HG02973 (cell line): ENCODE measurements at regions not wholly inside any gene's neighbourhood (a gene's known extent, or its start where the extent isn't known, plus 50 kb on each side); places are given as distances from the start of the nearest gene placed in this dataset.

ENCODE experiments used
- ATAC-seq: cut with Tn5 transposase; IDR thresholded peaks from one replicate; pipeline ENCODE4 v1.9.1; 2021; ENCODE audit warnings: moderate library complexity; ENCODE audit not compliant: unreplicated experiment

DNA sequence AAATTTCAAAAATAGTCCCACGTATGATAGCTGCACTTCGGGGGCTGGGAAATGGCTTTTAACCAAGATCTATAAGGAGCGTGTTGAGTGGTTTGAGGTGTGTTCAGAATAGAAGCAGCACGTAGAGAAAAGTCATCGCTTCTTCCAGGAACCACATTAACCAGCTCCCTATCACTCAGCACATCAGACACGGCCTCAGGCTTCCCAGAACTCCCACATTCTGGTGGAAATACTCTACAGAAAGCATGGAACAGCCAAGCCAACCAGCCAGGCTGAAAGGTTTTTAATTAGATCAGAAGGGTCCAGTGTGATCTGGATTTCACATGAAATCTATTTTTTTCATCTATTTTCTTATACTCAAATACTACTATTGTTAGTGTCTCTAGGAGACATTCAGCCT lies 231.5 kb upstream of the NRP1 start:
- no peak for ATAC-seq

DNA sequence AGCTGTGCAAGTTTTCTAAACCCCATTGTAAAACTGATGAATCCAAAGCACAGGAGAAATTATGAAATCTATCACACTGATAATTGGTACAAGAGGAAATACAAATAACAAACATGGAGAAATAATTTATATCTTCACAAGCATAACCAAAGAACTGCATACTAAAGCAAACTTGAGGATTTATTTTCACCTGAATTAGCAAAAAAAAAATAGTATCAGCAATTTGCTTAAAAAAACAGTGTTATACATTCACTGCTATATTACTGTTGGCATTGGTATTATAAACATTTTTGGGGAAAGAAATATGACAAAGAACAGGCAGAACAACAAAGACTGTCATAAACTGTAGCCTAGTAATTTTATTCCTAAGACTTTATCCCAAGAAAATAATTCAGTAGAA lies 230.8 kb upstream of the NRP1 start:
- ATAC-seq: no peak

DNA sequence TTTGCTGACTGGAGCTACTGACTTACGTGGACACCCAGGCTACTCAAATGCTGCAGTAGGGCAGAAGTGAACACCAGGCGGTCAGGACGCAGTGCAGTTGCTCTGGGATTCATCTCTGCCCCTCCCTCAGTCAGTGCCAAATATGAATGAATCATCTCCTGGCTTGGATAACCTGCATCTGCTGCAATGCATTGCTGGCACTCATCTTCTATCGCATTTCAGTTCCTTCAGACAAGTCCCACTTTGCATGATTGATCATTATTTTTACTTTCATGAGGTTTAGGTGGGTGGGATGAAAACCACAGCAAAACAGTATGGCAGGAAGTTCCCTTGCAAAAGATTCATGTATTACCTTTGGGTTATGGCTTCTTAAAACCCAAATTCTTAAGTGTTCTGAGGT lies 224.6 kb upstream of the NRP1 start:
- ATAC-seq: no peak

DNA sequence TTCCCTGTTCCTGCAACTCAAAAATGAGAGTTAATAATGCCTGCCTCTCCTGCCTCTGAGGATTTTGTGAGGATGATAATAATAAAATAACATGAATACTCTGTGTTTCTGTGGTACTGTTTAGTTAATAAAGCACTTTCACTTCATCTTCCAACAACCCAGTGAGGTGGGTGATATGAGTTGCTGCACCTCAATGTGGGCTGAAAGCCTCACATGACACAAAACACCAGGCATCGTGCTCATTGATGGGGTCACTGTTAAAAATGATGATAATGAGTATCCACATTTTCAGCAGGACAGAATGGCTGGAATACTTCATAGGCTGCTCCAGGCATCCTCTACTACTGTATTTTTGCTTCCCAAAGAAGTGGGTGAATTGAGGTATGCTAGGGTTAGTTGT lies 222.8 kb upstream of the NRP1 start:
- no peak for ATAC-seq

DNA sequence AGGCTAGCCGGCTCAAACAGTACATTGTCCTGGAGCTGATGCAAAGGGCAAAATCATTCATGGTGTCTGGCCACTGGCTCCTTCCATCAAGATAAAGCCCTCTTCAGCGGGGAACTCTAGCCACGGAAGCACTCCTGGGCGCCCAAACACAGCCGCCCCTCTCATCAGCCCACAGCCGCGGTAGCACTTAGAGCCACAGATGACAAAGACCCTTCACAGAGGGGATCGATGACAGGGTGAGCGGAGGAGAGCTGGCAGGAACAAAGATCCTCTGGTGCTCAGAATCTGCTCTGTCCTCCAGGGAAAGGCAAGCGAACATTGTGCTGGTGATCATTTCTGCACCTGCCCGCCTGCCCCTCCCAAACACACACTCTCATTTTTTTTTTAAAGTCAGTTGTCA lies 222.2 kb upstream of the NRP1 start:
- ATAC-seq: no peak

DNA sequence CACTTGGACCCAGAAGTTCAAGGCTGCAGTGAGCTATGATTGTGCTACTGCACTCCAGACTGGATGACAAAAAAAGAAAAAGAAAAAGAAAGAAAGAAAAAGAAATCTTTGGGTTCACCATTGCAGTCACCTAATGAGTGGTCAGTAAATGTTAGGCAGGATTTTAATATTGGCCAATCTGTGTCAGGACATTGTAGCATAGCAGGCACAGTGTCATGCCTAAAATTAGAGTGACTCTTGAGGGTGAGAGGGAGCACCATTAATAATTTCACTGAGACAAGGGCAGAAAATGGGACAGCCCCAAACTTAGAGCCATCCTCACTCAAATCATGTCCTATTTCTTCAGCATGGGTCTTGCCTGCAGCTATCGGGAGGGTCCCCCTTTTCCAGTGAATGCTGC lies 221.6 kb upstream of the NRP1 start:
- ATAC-seq: no peak

DNA sequence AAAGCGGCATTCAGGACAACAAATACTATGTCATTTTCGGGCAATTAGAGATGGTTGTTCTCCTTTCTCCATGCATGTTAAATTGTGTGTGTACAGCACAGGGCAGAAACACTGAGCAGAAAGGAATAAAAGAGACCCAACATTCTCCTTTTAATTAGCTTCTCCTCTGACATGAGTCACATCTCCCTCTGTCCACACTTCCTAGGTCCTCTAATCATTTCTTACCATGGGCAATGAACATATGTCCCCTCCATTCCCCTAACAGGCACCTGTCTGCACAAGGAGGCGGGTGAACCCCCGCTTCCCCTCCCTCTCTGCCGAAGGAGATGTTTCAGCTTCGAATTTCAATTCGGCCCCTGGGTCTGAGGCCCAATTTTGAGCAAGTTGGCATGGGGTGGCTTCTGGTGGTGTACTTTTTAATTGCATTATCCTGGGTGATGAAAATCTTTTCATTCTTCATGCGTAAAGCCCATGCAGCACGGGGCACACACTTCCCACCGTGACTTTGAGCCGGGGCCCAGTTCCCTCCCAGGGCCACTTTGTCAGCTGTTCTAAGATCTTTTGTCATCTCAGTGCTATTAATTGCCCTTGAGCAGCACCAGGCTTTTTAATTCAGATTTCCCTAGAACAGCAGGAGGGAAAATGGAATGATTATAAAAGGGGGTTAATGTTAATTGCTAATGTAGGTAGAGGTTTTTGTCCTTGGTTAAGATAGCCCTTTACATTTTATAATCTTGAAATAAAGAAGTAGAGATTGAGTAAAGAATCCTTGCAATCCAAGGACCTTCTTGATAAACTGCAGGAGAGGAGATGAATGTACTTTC lies 219.5 kb upstream of the NRP1 start:
- ATAC-seq: no peak

DNA sequence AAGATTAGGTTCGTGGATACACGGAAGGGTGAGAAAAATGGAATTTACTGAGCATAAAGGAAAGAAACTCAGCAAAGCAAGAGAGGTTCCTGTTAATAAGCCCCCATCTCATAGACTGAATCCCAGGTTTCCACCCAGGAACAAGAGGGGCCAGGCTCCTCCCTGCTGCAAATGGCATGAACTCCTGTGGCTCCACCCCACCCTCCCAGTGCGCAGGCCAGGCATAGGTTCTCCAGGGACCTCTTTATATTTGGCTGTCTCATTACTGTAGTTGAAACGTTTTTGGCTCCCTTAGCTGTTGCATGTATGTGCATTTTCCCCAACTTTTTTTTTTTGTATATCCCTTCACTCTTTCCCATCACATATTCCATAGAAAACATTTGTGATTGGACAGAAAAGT lies 217.8 kb upstream of the NRP1 start:
- no peak for ATAC-seq

DNA sequence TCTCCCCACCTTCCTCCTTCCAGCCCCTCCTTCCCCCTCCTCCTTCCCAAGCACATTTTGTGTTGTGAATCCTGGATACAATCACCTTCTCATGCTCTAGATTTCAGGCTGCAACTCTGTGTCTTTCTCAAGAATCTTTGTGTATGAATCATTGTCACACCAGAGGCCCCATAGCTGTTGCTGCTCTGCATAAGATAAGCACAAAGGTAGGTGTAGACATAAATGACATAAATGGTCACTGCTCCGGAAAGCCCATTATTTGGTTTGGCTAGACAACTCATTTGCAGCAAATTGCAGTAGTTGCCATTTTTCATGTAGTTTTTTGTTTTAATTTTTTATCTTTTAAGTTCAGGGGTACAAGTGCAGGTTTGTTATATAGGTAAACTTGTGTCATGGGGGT lies 216.3 kb upstream of the NRP1 start:
- no peak for ATAC-seq

DNA sequence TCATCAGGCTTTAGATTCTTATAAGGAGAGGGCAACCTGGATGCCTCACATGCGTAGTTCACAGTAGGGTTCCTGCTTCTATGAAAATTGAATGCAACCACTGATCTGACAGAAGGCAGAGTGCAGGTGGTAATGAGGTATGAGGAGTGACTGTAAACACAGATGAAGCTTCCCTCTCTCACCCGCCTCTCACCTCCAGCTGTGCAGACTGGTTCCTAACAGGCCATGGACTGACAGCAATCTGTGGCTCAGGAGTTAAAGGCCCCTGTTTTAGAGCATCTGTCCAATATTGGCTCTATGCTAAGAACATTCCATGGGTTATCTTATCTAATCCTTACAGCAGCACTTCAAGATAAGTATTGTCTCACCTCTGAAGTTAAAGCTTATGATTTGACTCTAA lies 213.5 kb upstream of the NRP1 start:
- no peak for ATAC-seq

DNA sequence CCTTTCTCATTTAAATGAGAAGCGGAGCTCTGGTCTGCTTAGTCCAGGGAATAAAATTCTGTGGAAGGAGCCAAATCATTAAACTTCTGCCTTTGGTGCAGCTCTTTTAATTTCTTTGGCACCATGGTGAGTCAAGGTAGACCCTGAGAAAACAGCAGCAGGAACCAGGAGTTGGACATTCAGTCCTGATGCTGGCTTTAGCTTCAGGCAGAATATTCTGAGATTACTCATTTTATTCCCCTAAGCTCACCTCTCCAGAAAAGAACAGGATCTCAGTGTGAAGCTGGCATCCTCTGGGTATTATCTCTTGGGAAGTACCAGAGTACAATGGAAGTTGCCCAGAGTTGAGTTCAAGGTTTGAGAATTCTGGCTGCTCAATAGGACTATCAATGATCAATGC lies 211.6 kb upstream of the NRP1 start:
- ATAC-seq: no peak

DNA sequence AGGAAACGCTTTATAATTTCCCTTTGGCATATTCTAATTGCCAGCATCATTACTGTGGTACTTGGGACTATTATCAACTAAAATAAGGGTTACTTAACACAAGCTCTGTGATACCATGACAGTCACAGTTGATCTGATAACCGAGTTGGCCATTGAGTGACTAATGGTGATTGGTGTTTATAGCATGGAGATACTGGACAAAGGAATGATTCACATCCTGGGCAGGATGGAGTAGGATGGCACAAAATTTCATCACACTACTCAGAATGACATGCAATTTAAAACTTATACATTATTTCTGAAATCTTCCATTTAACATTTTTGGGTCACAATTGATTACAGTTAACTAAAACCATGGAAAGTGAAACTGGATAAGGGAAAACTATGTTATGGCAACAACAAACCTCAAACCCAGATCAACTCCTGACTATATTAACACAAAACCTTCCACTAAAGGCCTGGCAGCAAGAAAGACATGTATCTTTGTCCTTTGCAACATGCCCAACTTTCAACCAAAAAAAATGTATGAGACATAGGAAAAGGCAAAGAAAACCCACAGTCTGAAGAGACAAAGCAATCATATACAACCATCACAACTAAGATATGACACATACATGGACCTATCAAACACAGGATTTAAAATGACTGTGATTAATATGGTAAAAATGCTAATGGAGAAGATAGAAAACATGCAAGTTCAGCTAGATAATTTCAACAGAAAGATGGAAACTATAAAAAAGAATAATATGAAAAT lies 208.5 kb upstream of the NRP1 start:
- ATAC-seq: no peak

DNA sequence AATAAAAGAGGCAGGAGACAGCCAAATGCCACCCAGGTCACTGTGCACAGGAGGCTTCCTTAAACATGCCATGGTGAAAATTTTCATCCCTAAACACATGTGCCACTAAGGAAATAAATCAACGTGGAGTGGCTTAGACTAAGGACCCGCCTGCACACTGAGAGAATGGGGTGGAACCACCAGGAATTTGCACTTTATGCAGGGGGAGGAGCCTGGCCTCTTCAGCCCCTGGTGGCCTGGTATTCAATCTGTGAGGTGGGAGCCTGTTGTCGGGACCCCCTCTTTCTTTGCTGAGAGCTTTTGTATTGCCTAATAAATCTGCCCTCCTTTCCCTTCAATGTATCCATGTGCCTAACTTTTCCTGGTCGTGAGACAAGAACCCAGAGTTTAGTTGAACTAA lies 204.6 kb upstream of the NRP1 start:
- ATAC-seq: no peak

DNA sequence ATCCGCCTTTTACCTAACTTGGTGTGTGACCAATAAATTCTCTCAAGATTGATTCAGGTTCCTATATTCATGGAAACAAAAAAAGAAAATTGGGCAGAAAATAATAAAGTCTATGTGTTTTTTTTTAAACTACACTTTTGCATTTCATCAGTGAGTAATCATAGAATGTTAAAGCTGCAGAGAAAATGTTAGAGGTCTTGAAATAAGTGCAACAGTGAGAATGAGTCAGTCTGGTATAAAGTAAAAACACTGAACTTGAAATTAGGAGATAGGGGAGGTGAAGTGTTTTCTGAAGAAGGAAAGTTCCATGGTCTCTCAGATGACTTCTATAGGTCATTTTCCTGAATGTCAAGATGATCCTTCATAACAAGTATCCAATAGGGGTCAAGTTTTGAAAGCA lies 202.6 kb upstream of the NRP1 start:
- ATAC-seq: no peak

DNA sequence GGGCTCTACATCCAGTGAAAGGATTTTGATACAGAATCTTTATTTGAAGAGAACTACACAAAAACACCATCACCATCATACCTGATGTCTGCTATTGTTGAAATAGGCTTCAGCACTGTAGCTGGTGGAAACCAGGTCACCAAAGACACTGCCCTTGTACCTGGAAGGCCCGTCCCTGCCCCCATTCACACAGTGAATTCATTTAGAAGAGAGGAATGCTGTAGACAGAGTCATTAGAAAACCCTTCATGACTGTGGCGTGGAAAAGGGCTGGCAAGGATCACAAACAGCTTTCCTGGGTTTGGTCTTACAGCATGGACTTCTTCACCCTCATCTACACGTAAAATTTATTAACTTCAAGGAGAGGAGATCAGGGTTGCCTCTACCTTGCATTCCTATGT lies 202.0 kb upstream of the NRP1 start:
- ATAC-seq: no peak

DNA sequence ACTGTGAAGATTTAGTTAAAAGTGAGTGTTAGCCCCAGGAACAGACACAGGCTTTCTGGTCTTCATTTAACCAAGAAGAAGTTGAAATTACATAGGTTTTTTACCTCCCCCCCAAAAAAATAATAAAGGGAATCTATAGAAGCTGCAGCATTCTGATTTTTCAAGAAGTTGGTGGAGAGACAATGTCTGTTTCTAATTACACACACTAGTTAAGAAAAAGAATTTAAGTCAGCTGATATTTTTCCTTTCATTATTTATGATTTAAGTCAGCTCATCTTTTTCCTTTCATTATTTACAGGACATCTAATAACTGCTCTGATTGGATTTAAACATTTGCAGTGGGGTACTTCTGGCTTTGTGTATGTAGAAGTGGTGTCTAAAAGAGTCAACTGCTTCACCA lies 201.4 kb upstream of the NRP1 start:
- ATAC-seq: no peak

DNA sequence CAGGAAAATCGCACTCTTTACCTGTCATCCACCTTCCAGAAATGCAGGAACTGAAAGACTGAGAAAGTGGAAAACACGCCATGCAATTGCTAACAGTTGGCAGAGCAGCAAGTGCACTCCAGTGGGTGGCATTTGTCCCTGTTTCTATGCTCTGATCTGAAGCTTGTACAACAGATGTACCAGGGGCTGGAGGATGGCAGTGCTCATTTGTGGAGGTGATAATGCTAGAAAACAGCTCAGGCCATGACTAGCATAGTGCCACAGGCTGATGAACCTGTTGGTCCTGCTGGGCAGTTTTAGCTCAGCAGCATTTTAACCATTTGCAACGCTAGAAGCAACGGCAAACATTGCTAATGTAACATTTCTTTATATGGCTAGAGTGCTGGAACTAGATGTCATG lies 199.9 kb upstream of the NRP1 start:
- ATAC-seq: no peak

DNA sequence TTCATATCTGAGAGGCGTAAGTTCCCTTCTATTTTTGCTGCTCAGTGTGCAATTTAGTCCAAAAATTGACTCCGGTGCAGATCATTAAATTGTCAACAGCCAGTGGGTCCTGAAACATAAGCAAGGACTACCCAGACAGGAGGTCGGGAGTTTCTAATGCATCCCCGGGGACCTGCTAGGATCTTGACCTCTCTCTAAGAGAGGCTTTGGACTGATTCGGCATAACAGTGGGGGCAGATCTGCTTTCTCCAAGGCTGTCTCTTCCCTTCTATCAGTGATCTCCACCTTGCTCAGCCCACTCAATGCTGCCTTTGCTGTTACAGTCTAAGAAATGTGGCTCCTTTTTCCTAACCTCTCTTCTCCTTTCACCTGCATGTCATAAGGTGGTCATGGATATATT lies 199.1 kb upstream of the NRP1 start:
- ATAC-seq: no peak

DNA sequence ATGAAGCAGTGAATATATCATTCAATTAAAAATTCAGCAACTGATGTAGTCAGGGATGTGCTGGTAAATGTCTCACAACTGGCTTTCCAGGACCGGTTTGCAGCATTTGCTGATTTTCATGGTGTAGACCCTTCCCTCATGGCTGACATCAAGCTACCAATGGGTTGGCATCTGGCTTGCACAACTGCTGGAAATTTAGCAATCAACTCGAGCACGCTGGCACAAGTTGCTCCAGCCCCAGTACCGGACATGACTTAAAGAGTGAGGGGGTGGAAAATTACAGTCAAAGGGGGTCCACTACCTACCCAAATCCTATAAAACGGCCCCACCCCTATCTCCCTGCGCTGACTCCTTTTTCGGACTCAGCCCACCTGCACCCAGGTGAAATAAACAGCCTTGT lies 198.4 kb upstream of the NRP1 start:
- no peak for ATAC-seq

DNA sequence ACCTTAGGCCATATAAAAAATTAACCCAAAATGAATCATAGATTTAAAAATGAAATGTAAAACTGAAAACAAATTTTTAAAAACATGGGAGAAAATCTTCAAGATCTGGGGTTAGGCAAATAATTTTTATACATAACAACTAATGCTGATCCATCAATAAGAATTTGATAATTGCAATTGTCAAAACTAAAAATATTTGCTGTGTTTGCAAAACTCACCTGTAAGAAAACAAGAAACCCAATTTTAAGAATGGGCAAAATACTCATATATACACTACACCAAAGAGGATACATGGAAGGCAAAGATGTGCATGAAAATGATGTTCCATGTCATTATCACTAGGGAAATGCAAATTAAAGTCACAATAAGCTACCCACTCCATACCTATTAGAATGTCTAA lies 194.8 kb upstream of the NRP1 start:
- no peak for ATAC-seq

DNA sequence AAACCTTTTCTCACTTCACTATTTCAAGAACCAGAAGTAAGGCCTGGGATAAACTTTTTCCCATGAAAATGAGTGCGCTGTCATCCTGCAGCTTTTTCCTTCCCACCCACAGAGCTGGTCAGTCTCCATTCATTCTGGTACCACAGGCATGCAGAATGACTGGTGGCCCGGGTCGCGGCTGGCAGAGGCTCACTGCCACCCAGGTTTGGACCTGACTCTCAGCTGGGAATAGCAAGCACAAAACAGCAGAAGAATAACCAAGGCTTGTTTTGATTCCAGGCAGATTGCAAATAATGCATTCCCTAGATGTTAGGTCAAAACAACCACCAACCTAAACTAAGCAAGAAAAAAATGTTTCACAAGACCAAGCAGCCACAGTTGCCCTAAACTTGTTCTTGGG lies 190.5 kb upstream of the NRP1 start:
- no peak for ATAC-seq

DNA sequence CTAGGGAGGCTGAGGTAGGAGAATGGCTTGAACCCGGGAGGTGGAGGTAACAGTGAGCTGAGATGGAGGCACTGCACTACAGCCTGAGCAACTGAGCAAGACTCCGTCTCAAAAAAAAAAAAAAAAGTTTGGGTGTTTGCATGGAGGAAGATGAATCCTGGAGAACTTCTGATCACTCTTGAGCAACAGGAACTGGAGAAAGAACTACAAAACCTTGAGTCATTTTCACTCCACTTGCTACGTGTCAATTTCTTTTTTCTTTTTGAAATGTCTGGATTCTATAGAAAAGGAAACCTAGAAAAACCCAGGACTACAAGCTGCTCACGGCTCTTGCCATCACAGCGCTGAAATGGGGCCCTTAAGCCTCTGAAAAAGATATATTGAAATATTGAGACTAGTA lies 189.6 kb upstream of the NRP1 start:
- ATAC-seq: no peak
